ENCODE measurements at regions not wholly inside any gene's neighbourhood (a gene's known extent, or its start where the extent isn't known, plus 50 kb on each side); places are given as distances from the start of the nearest gene placed in this dataset.

- no peaks in the 10 kb centered on the region for H3K36me3 ChIP-seq (replicated peaks)
- DNase-seq: no peak
- no peak overlapping the region for H3K27ac ChIP-seq
Observed at GRCh38 chr10:55065185-55065584, 264.2 kb upstream of the PCDH15 start.

GRCh38 chr10:55063811-55064210 lies 262.8 kb upstream of the PCDH15 start:
- H3K36me3 ChIP-seq (replicated peaks): no peaks in the 10 kb centered on the region
- H3K4me3 ChIP-seq (ENCODE audit: low read depth, low read length): no peak overlapping the region
- no peak for TF ChIP-seq CTCF (IDR thresholded peaks at IDR 0.05; ENCODE audit: low read depth, low read length, missing control alignments)
- in situ Hi-C loops (cut with HindIII; ENCODE audit: low pct_ligation_motif_present, low sequenced_read_pairs): no loop called here
- no peaks in the 10 kb centered on the region for H3K27me3 ChIP-seq (replicated peaks)
- no peak overlapping the region for H3K27ac ChIP-seq
- peak; percentile 0 for DNase-seq

More at GRCh38 chr10:55065185-55065584, 264.2 kb upstream of the PCDH15 start:
- in situ Hi-C loops (cut with HindIII; ENCODE audit: low pct_ligation_motif_present, low sequenced_read_pairs): no loop called here
- no peak overlapping the region for H3K4me3 ChIP-seq (ENCODE audit: low read depth, low read length)
- TF ChIP-seq CTCF (IDR thresholded peaks at IDR 0.05; ENCODE audit: low read depth, low read length, missing control alignments): no peak
- H3K27me3 ChIP-seq (replicated peaks): no peaks in the 10 kb centered on the region

GRCh38 chr10:55062349-55062748 lies 261.3 kb upstream of the PCDH15 start:
- H3K36me3 ChIP-seq (replicated peaks): no peaks in the 10 kb centered on the region
- no peak overlapping the region for H3K27ac ChIP-seq
- no peak overlapping the region for H3K4me3 ChIP-seq (ENCODE audit: low read depth, low read length)
- no peaks in the 10 kb centered on the region for H3K27me3 ChIP-seq (replicated peaks)
- in situ Hi-C loops (cut with HindIII; ENCODE audit: low pct_ligation_motif_present, low sequenced_read_pairs): no loop called here
- DNase-seq: no peak
- TF ChIP-seq CTCF (IDR thresholded peaks at IDR 0.05; ENCODE audit: low read depth, low read length, missing control alignments): no peak

GRCh38 chr10:55058800-55059199 lies 257.8 kb upstream of the PCDH15 start:
- Histone ChIP-seq H3K27ac (no peak overlapping the region), H3K27me3 (replicated peaks) (no peaks in the 10 kb centered on the region), H3K36me3 (replicated peaks) (no peaks in the 10 kb centered on the region), H3K4me3 (ENCODE audit: low read depth, low read length) (no peak overlapping the region)
- in situ Hi-C loops (cut with HindIII; ENCODE audit: low pct_ligation_motif_present, low sequenced_read_pairs): no loop called here
- DNase-seq: no peak
- TF ChIP-seq CTCF (IDR thresholded peaks at IDR 0.05; ENCODE audit: low read depth, low read length, missing control alignments): no peak

GRCh38 chr10:55051515-55051914 lies 250.5 kb upstream of the PCDH15 start:
- no peak overlapping the region for H3K27ac ChIP-seq
- no peak for TF ChIP-seq CTCF (IDR thresholded peaks at IDR 0.05; ENCODE audit: low read depth, low read length, missing control alignments)
- no peaks in the 10 kb centered on the region for H3K36me3 ChIP-seq (replicated peaks)
- H3K27me3 ChIP-seq (replicated peaks): no peaks in the 10 kb centered on the region
- in situ Hi-C loops (cut with HindIII; ENCODE audit: low pct_ligation_motif_present, low sequenced_read_pairs): no loop called here
- no peak for DNase-seq
- H3K4me3 ChIP-seq (ENCODE audit: low read depth, low read length): no peak overlapping the region

- in situ Hi-C loops (cut with HindIII; ENCODE audit: low pct_ligation_motif_present, low sequenced_read_pairs): no loop called here
- no peaks in the 10 kb centered on the region for H3K36me3 ChIP-seq (replicated peaks)
- no peaks in the 10 kb centered on the region for H3K27me3 ChIP-seq (replicated peaks)
- TF ChIP-seq CTCF (IDR thresholded peaks at IDR 0.05; ENCODE audit: low read depth, low read length, missing control alignments): no peak
- no peak for DNase-seq
- no peak overlapping the region for H3K27ac ChIP-seq
- no peak overlapping the region for H3K4me3 ChIP-seq (ENCODE audit: low read depth, low read length)
Observed at GRCh38 chr10:55048830-55049498, 247.9 kb upstream of the PCDH15 start.

All from brain microvascular endothelial cell (primary cell).